Neural cell (in vitro differentiated cells): ENCODE measurements at regions not wholly inside any gene's neighbourhood (a gene's known extent, or its start where the extent isn't known, plus 50 kb on each side); places are given as distances from the start of the nearest gene placed in this dataset.

Source experiments
- H2AFZ ChIP-seq: fragments of 200-600, 300-800 bp; sonication (generic), shearing (Covaris generic); 2 replicates; pipeline ENCODE4 v1.6.0; 2014; ENCODE audit warnings: low read depth, mild to moderate bottlenecking, antibody characterized with exemption, low read length, moderate library complexity
- H3F3A ChIP-seq: fragments of 200-600 bp; shearing (Covaris generic); 2 replicates; pipeline ENCODE4 v1.6.1; 2016; ENCODE audit warnings: mild to moderate bottlenecking, moderate library complexity, mixed read lengths, antibody characterized with exemption, low read length; ENCODE audit not compliant: insufficient read depth, poor library complexity, severe bottlenecking
- H3K27ac ChIP-seq: fragments of 200-600, 300-800 bp; sonication (generic), shearing (Covaris generic); 2 replicates; pipeline ENCODE4 v1.5.1; 2014; ENCODE audit warnings: mild to moderate bottlenecking, low read length, moderate library complexity
- H3K27me3 ChIP-seq: fragments of 300-800, 200-600 bp; sonication (generic), shearing (Covaris generic); 2 replicates; pipeline ENCODE4 v1.6.0; 2014; ENCODE audit warnings: mild to moderate bottlenecking, low read depth, low read length, moderate library complexity; ENCODE audit not compliant: insufficient read depth
- H3K36me3 ChIP-seq: fragments of 300-800, 200-600 bp; sonication (generic), shearing (Covaris generic); 2 replicates; pipeline ENCODE4 v1.5.1; 2014; ENCODE audit warnings: mild to moderate bottlenecking, antibody characterized with exemption, low read length, moderate library complexity; ENCODE audit not compliant: insufficient read depth
- H3K4me2 ChIP-seq: fragments of 300-800, 200-600 bp; sonication (generic), shearing (Covaris generic); 2 replicates; pipeline ENCODE4 v1.6.0; 2014; ENCODE audit warnings: mild to moderate bottlenecking, low read length
- H3K4me3 ChIP-seq: fragments of 300-800, 200-600 bp; sonication (generic), shearing (Covaris generic); 2 replicates; pipeline ENCODE4 v1.5.1; 2014; ENCODE audit warnings: mild to moderate bottlenecking, low read length, moderate library complexity
- H3K79me2 ChIP-seq: fragments of 200-600 bp; shearing (Covaris generic); replicated peaks from 2 replicates; pipeline ENCODE4 v1.6.0; 2014; ENCODE audit warnings: mild to moderate bottlenecking, low read length, moderate library complexity; ENCODE audit not compliant: insufficient read depth
- H3K9ac ChIP-seq: fragments of 300-800, 200-600 bp; sonication (generic), shearing (Covaris generic); 2 replicates; pipeline ENCODE4 v1.6.1; 2016; ENCODE audit warnings: mild to moderate bottlenecking, low read length, mixed read lengths
- H3K9me2 ChIP-seq: fragments of 200-600 bp; shearing (Covaris generic); 2 replicates; pipeline ENCODE4 v1.6.1; 2016; ENCODE audit warnings: mild to moderate bottlenecking, low read length, mixed read lengths; ENCODE audit not compliant: insufficient read depth
- H3K9me3 ChIP-seq: fragments of 200-600, 300-800 bp; sonication (generic), shearing (Covaris generic); 2 replicates; pipeline ENCODE4 v1.6.1; 2016; ENCODE audit warnings: mild to moderate bottlenecking, mixed run types, low read length, moderate library complexity, mixed read lengths
- H4K20me1 ChIP-seq: fragments of 200-600 bp; shearing (Covaris generic); 2 replicates; pipeline ENCODE4 v1.6.1; 2016; ENCODE audit warnings: mild to moderate bottlenecking, mixed run types; ENCODE audit not compliant: insufficient read depth
- EP300 ChIP-seq: fragments of 450-650 bp; conservative IDR thresholded peaks from 2 replicates; pipeline ENCODE4 v1.6.1; 2014; ENCODE audit warnings: antibody characterized with exemption, mild to moderate bottlenecking, moderate library complexity; ENCODE audit not compliant: poor library complexity, severe bottlenecking
- EZH2 ChIP-seq: fragments of 200-600, 300-800 bp; shearing (Covaris generic), sonication (generic); IDR thresholded peaks from 2 replicates; pipeline ENCODE4 v1.6.1; 2014; ENCODE audit warnings: antibody characterized with exemption, low read length, borderline replicate concordance, mild to moderate bottlenecking; ENCODE audit not compliant: insufficient read depth, poor library complexity, severe bottlenecking
- MXI1 ChIP-seq: fragments of 450-650 bp; conservative IDR thresholded peaks from 2 replicates; pipeline ENCODE4 v1.6.1; 2014; ENCODE audit warnings: antibody characterized with exemption, mild to moderate bottlenecking; ENCODE audit not compliant: poor library complexity, severe bottlenecking
- POLR2AphosphoS5 ChIP-seq: IDR thresholded peaks from 2 replicates; pipeline ENCODE4 v1.6.1; 2012
- RAD21 ChIP-seq: fragments of 450-650 bp; conservative IDR thresholded peaks from 2 replicates; pipeline ENCODE4 v1.6.1; 2014; ENCODE audit warnings: antibody characterized with exemption, mild to moderate bottlenecking, moderate library complexity
- SMC3 ChIP-seq: fragments of 450-650 bp; conservative IDR thresholded peaks from 2 replicates; pipeline ENCODE4 v1.6.1; 2014; ENCODE audit warnings: antibody characterized with exemption, mild to moderate bottlenecking, moderate library complexity; ENCODE audit not compliant: poor library complexity
- TAF1 ChIP-seq: IDR thresholded peaks from 2 replicates; pipeline ENCODE4 v1.6.1; 2012; ENCODE audit warnings: low read depth
- TF ChIP-seq, protein P1 (sequence below): fragments of 450-650 bp; IDR thresholded peaks from 2 replicates; pipeline ENCODE4 v1.5.1; 2014; ENCODE audit warnings: antibody characterized with exemption, mild to moderate bottlenecking, moderate library complexity; ENCODE audit not compliant: poor library complexity, severe bottlenecking
- TF ChIP-seq, protein P2 (sequence below): IDR thresholded peaks from 2 replicates; pipeline ENCODE4 v1.6.1; 2012; ENCODE audit warnings: borderline replicate concordance

DNA sequence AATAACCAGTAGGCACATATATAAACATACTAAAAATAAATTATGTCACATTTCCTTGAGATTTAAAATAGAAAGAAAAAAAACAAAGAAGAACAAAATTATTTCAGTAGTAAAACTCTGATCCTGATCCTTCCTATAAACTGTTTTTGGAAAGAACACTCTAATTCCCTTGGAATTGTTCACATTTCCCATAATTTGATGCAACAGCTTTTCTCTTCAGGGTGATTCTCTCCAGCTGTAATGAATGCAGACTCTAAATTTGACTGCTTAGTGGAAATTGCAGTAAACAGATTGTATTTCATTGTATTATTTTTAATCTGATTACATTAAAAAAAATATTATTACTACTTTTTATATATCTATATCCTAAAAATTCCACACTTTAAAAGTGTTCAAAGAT is 70.2 kb upstream of the ABI3BP start:
- Histone ChIP-seq H3K4me2 (no peak overlapping the region), H3K36me3 (no peaks in the 10 kb centered on the region), H3K4me3 (no peak overlapping the region), H3K27ac (no peak overlapping the region), H3K9ac (no peak overlapping the region), H3K27me3 (no peaks in the 10 kb centered on the region), H2AFZ (no peak overlapping the region), H3K9me3 (no peaks in the 10 kb centered on the region), H3F3A (no peaks in the 10 kb centered on the region), H4K20me1 (no peaks in the 10 kb centered on the region), H3K9me2 (no peaks in the 10 kb centered on the region), H3K79me2 (no peaks in the 10 kb centered on the region)
- TF ChIP-seq TAF1 (no peak), RAD21 (no peak), POLR2AphosphoS5 (no peak), EZH2 (no peak), SMC3 (no peak), EP300 (no peak), MXI1 (no peak)
- TF ChIP-seq, protein P1, sequence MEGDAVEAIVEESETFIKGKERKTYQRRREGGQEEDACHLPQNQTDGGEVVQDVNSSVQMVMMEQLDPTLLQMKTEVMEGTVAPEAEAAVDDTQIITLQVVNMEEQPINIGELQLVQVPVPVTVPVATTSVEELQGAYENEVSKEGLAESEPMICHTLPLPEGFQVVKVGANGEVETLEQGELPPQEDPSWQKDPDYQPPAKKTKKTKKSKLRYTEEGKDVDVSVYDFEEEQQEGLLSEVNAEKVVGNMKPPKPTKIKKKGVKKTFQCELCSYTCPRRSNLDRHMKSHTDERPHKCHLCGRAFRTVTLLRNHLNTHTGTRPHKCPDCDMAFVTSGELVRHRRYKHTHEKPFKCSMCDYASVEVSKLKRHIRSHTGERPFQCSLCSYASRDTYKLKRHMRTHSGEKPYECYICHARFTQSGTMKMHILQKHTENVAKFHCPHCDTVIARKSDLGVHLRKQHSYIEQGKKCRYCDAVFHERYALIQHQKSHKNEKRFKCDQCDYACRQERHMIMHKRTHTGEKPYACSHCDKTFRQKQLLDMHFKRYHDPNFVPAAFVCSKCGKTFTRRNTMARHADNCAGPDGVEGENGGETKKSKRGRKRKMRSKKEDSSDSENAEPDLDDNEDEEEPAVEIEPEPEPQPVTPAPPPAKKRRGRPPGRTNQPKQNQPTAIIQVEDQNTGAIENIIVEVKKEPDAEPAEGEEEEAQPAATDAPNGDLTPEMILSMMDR: no peak
- TF ChIP-seq, protein P2, sequence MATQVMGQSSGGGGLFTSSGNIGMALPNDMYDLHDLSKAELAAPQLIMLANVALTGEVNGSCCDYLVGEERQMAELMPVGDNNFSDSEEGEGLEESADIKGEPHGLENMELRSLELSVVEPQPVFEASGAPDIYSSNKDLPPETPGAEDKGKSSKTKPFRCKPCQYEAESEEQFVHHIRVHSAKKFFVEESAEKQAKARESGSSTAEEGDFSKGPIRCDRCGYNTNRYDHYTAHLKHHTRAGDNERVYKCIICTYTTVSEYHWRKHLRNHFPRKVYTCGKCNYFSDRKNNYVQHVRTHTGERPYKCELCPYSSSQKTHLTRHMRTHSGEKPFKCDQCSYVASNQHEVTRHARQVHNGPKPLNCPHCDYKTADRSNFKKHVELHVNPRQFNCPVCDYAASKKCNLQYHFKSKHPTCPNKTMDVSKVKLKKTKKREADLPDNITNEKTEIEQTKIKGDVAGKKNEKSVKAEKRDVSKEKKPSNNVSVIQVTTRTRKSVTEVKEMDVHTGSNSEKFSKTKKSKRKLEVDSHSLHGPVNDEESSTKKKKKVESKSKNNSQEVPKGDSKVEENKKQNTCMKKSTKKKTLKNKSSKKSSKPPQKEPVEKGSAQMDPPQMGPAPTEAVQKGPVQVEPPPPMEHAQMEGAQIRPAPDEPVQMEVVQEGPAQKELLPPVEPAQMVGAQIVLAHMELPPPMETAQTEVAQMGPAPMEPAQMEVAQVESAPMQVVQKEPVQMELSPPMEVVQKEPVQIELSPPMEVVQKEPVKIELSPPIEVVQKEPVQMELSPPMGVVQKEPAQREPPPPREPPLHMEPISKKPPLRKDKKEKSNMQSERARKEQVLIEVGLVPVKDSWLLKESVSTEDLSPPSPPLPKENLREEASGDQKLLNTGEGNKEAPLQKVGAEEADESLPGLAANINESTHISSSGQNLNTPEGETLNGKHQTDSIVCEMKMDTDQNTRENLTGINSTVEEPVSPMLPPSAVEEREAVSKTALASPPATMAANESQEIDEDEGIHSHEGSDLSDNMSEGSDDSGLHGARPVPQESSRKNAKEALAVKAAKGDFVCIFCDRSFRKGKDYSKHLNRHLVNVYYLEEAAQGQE: no peak

DNA sequence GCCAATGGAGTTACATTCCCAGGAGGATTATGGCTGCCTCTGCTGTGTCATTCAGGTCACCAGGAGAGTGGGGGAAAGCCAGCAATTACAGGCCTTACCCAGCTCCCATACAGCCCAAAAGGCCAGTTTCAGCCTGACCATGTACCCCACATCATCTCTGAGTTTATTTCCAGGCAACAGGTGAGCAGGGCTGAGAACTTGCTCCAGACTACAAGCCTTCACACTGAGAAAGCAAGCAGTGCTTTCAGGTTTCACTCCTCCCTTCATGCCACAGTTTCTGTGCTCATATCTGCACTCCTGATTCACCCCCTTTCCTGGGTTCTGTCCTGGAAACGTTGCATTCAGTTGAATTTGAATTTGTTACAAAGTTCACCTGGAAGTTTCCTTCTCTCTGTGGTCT is 68.1 kb upstream of the ABI3BP start:
- Histone ChIP-seq H3K4me3 (no peak overlapping the region), H3K4me2 (no peak overlapping the region), H3K9me2 (no peaks in the 10 kb centered on the region), H3K9ac (no peak overlapping the region), H2AFZ (no peak overlapping the region), H3K27me3 (no peaks in the 10 kb centered on the region), H3K9me3 (no peaks in the 10 kb centered on the region), H3K27ac (no peak overlapping the region), H4K20me1 (no peaks in the 10 kb centered on the region), H3K36me3 (no peaks in the 10 kb centered on the region), H3F3A (no peaks in the 10 kb centered on the region), H3K79me2 (no peaks in the 10 kb centered on the region)
- no peak for TF ChIP-seq RAD21
- no peak for TF ChIP-seq EP300
- no peak for TF ChIP-seq EZH2
- no peak for TF ChIP-seq SMC3
- TF ChIP-seq, protein P1: no peak
- no peak for TF ChIP-seq TAF1
- TF ChIP-seq POLR2AphosphoS5: no peak
- TF ChIP-seq, protein P2: no peak
- no peak for TF ChIP-seq MXI1
